GM23338 (cell line): ENCODE measurements at regions not wholly inside any gene's neighbourhood (a gene's known extent, or its start where the extent isn't known, plus 50 kb on each side); places are given as distances from the start of the nearest gene placed in this dataset.

Source experiments
- ATAC-seq: fragments of 200-7000 bp; cut with Tn5 transposase; 3 replicates; pipeline ENCODE4 v1.9.1; 2020
- DNase-seq: peaks from one replicate; pipeline ENCODE4 v3.0.0-alpha.2; 2015; ENCODE audit warnings: low spot score
- H2AFZ ChIP-seq: fragments of 200-600 bp; sonication (generic); 2 replicates; pipeline ENCODE4 v1.8.0; 2016; ENCODE audit warnings: antibody characterized with exemption, mild to moderate bottlenecking, moderate library complexity
- H3F3A ChIP-seq: fragments of 200-600 bp; sonication (generic); replicated peaks from 2 replicates; pipeline ENCODE4 v1.8.0; 2017; ENCODE audit warnings: antibody characterized with exemption, mixed run types, low read depth
- H3K27ac ChIP-seq: fragments of 200-600 bp; sonication (generic); 2 replicates; pipeline ENCODE4 v1.6.1; 2016; ENCODE audit warnings: low read depth
- H3K27me3 ChIP-seq: fragments of 200-600 bp; sonication (generic); 2 replicates; pipeline ENCODE4 v1.8.0; 2016; ENCODE audit warnings: mild to moderate bottlenecking, mixed run types, moderate library complexity; ENCODE audit not compliant: insufficient read depth
- H3K36me3 ChIP-seq: fragments of 200-600 bp; sonication (generic); 2 replicates; pipeline ENCODE4 v1.8.0; 2016; ENCODE audit warnings: mild to moderate bottlenecking; ENCODE audit not compliant: insufficient read depth
- H3K4me1 ChIP-seq: fragments of 200-600 bp; sonication (generic); 2 replicates; pipeline ENCODE4 v1.8.0; 2016; ENCODE audit warnings: mild to moderate bottlenecking, moderate library complexity; ENCODE audit not compliant: insufficient read depth
- H3K4me2 ChIP-seq: fragments of 200-600 bp; sonication (generic); 2 replicates; pipeline ENCODE4 v1.7.1; 2017; ENCODE audit warnings: mixed run types
- H3K4me3 ChIP-seq: fragments of 200-600 bp; sonication (generic); 2 replicates; pipeline ENCODE4 v1.6.1; 2016; ENCODE audit warnings: mixed run types
- H3K79me2 ChIP-seq: fragments of 200-600 bp; sonication (generic); replicated peaks from 2 replicates; pipeline ENCODE4 v1.8.0; 2017; ENCODE audit warnings: mild to moderate bottlenecking; ENCODE audit not compliant: insufficient read depth
- H3K9me2 ChIP-seq: fragments of 200-600 bp; sonication (generic); 2 replicates; pipeline ENCODE4 v1.8.0; 2017; ENCODE audit not compliant: insufficient read depth
- H4K20me1 ChIP-seq: fragments of 200-600 bp; sonication (generic); replicated peaks from 2 replicates; pipeline ENCODE4 v1.8.0; 2017; ENCODE audit warnings: mild to moderate bottlenecking; ENCODE audit not compliant: insufficient read depth
- H3K27ac Mint-ChIP-seq: 2 replicates; pipeline ENCODE4 v1.8.0; 2020; ENCODE audit warnings: inconsistent platforms, mild to moderate bottlenecking, moderate library complexity, mixed read lengths
- H3K27me3 Mint-ChIP-seq: 3 replicates; pipeline ENCODE4 v1.8.0; 2022; ENCODE audit warnings: low read depth, mild to moderate bottlenecking, moderate library complexity, mixed read lengths, inconsistent platforms; ENCODE audit not compliant: insufficient read depth, poor library complexity
- H3K36me3 Mint-ChIP-seq: 3 replicates; pipeline ENCODE4 v1.8.0; 2021; ENCODE audit warnings: low read depth, mild to moderate bottlenecking, inconsistent platforms, moderate library complexity, mixed read lengths
- H3K4me1 Mint-ChIP-seq: 3 replicates; pipeline ENCODE4 v1.8.0; 2020; ENCODE audit warnings: mild to moderate bottlenecking, inconsistent platforms, mixed read lengths
- H3K4me3 Mint-ChIP-seq: 3 replicates; pipeline ENCODE4 v1.8.0; 2021; ENCODE audit warnings: moderate library complexity, mild to moderate bottlenecking, inconsistent platforms, mixed read lengths
- H3K9me3 Mint-ChIP-seq: 3 replicates; pipeline ENCODE4 v1.8.0; 2020; ENCODE audit warnings: moderate library complexity, mild to moderate bottlenecking, inconsistent platforms, mixed read lengths
- CREB1 ChIP-seq: fragments of 250-450 bp; sonication (Bioruptor Pico); IDR thresholded peaks from 2 replicates; pipeline ENCODE4 v1.5.0; 2020; ENCODE audit warnings: low read depth, mild to moderate bottlenecking, moderate library complexity
- CTCF ChIP-seq, 2 experiments: fragments of 200-600 bp in 1 of 2; sonication (generic) in 1 of 2; conservative IDR thresholded peaks; 2 replicates each; pipeline versions ENCODE4 v1.5.1 to v1.6.1; 2016 to 2017; ENCODE audit warnings: antibody characterized with exemption in 2 of 2, low read depth in 2 of 2, mild to moderate bottlenecking in 2 of 2, moderate library complexity in 1 of 2
- EZH2 ChIP-seq: fragments of 200-600 bp; sonication (generic); IDR thresholded peaks from one replicate; pipeline ENCODE4 v1.8.0; 2017; ENCODE audit warnings: antibody characterized with exemption, mild to moderate bottlenecking, low read depth; ENCODE audit not compliant: unreplicated experiment
- EZH2phosphoT487 ChIP-seq: fragments of 200-600 bp; sonication (generic); IDR thresholded peaks from one replicate; pipeline ENCODE4 v1.8.1; 2018; ENCODE audit warnings: antibody characterized with exemption; ENCODE audit not compliant: unreplicated experiment
- JUNB ChIP-seq: IDR thresholded peaks from one replicate; pipeline ENCODE4 v1.6.1; 2016; ENCODE audit warnings: antibody characterized with exemption; ENCODE audit not compliant: unreplicated experiment
- NANOG ChIP-seq: IDR thresholded peaks from 2 replicates; pipeline ENCODE4 v1.6.1; 2016; ENCODE audit warnings: antibody characterized with exemption, borderline replicate concordance
- POLR2AphosphoS5 ChIP-seq: IDR thresholded peaks from 2 replicates; pipeline ENCODE4 v1.6.1; 2016; ENCODE audit warnings: antibody characterized with exemption, low read depth
- REST ChIP-seq: IDR thresholded peaks from one replicate; pipeline ENCODE4 v1.6.1; 2018; ENCODE audit warnings: antibody characterized with exemption; ENCODE audit not compliant: unreplicated experiment
- STAT1 ChIP-seq: IDR thresholded peaks from one replicate; pipeline ENCODE4 v1.6.1; 2016; ENCODE audit warnings: antibody characterized with exemption; ENCODE audit not compliant: unreplicated experiment
- ZNF114 ChIP-seq: fragments of 250-450 bp; sonication (Bioruptor Pico); IDR thresholded peaks from 2 replicates; pipeline ENCODE4 v1.5.0; 2020; ENCODE audit warnings: mild to moderate bottlenecking, moderate library complexity
- ZNF331 ChIP-seq: fragments of 250-450 bp; sonication (Bioruptor Pico); IDR thresholded peaks from 2 replicates; pipeline ENCODE4 v1.5.0; 2020; ENCODE audit warnings: low read depth, mild to moderate bottlenecking, moderate library complexity
- TF ChIP-seq, protein P1 (sequence below): IDR thresholded peaks from 2 replicates; pipeline ENCODE4 v1.6.1; 2016; ENCODE audit warnings: antibody characterized with exemption
- TF ChIP-seq, protein P2 (sequence below): fragments of 250-450 bp; sonication (Bioruptor Pico); IDR thresholded peaks from 2 replicates; pipeline ENCODE4 v1.5.0; 2020; ENCODE audit warnings: mild to moderate bottlenecking, moderate library complexity

DNA sequence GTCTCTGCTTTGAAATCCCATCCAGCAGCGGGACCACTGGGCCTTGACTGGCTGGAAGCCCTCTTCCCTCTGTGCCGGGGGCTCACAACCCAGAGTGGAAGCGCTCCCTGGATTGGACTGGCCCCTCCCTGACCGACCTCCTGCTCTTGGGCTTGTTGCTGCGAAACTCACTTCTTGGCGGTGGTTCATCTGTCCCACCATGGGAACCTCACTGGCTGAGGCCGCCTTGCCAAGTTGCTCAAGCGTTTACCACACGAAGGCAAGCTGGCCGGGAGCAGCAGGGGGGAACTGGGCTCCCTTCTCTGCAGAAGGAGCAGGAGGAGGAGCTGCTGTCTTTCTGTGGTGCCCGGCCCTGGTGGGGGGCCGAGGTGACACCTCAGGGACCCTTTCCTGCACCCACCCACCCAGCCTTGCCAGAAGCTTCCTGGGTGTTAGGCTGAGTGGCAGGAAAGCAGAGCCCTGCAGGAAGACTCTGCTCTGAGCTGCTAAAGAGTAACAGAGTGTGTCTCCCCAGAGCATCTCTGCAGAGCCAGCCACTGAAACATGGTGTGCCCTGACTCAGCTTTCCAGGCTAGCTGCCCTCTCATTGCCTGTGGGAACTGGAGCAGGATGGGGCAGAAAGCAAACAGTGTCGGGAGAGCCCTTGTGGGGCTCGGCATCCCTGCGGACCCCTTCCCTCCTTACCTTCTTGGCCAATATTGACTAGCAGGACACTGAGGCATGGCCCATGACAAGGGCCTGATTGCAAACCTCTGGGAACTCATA is 88.5 kb upstream of the ALX4 start:
- no peaks in the 10 kb centered on the region for H3K4me1 ChIP-seq
- H3F3A ChIP-seq: no peaks in the 10 kb centered on the region
- H2AFZ ChIP-seq: 0 out of 2 replicates have a peak overlapping the region, but pooled peaks have one; percentile 32
- H3K4me1 Mint-ChIP-seq: peaks cover 9% of the 10 kb centered on the region
- no peak overlapping the region for H3K27ac ChIP-seq
- H3K79me2 ChIP-seq: no peaks in the 10 kb centered on the region
- no peaks in the 10 kb centered on the region for H4K20me1 ChIP-seq
- no peak overlapping the region for H3K4me2 ChIP-seq
- ATAC-seq: peak; percentile 29; the same call in 2 of the 3 replicates
- no peak overlapping the region for H3K4me3 Mint-ChIP-seq
- H3K27me3 ChIP-seq: no peaks in the 10 kb centered on the region
- H3K9me3 Mint-ChIP-seq: no peaks in the 10 kb centered on the region
- no peaks in the 10 kb centered on the region for H3K36me3 ChIP-seq
- no peak for DNase-seq
- H3K36me3 Mint-ChIP-seq: no peaks in the 10 kb centered on the region
- H3K27me3 Mint-ChIP-seq: peaks cover 10% of the 10 kb centered on the region
- TF ChIP-seq JUNB: no peak
- no peak for TF ChIP-seq ZNF331 (CRISPR knock-in tag)
- no peak for TF ChIP-seq EZH2
- no peak for TF ChIP-seq CTCF (conservative IDR thresholded peaks at IDR 0.05; ENCODE audit: low read depth in 2 of 2)
- no peak for TF ChIP-seq EZH2phosphoT487
- no peak for TF ChIP-seq CREB1 (CRISPR knock-in tag)
- TF ChIP-seq, protein P1, sequence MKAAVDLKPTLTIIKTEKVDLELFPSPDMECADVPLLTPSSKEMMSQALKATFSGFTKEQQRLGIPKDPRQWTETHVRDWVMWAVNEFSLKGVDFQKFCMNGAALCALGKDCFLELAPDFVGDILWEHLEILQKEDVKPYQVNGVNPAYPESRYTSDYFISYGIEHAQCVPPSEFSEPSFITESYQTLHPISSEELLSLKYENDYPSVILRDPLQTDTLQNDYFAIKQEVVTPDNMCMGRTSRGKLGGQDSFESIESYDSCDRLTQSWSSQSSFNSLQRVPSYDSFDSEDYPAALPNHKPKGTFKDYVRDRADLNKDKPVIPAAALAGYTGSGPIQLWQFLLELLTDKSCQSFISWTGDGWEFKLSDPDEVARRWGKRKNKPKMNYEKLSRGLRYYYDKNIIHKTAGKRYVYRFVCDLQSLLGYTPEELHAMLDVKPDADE: no peak
- no peak for TF ChIP-seq POLR2AphosphoS5
- no peak for TF ChIP-seq REST
- no peak for TF ChIP-seq NANOG
- TF ChIP-seq, protein P2, sequence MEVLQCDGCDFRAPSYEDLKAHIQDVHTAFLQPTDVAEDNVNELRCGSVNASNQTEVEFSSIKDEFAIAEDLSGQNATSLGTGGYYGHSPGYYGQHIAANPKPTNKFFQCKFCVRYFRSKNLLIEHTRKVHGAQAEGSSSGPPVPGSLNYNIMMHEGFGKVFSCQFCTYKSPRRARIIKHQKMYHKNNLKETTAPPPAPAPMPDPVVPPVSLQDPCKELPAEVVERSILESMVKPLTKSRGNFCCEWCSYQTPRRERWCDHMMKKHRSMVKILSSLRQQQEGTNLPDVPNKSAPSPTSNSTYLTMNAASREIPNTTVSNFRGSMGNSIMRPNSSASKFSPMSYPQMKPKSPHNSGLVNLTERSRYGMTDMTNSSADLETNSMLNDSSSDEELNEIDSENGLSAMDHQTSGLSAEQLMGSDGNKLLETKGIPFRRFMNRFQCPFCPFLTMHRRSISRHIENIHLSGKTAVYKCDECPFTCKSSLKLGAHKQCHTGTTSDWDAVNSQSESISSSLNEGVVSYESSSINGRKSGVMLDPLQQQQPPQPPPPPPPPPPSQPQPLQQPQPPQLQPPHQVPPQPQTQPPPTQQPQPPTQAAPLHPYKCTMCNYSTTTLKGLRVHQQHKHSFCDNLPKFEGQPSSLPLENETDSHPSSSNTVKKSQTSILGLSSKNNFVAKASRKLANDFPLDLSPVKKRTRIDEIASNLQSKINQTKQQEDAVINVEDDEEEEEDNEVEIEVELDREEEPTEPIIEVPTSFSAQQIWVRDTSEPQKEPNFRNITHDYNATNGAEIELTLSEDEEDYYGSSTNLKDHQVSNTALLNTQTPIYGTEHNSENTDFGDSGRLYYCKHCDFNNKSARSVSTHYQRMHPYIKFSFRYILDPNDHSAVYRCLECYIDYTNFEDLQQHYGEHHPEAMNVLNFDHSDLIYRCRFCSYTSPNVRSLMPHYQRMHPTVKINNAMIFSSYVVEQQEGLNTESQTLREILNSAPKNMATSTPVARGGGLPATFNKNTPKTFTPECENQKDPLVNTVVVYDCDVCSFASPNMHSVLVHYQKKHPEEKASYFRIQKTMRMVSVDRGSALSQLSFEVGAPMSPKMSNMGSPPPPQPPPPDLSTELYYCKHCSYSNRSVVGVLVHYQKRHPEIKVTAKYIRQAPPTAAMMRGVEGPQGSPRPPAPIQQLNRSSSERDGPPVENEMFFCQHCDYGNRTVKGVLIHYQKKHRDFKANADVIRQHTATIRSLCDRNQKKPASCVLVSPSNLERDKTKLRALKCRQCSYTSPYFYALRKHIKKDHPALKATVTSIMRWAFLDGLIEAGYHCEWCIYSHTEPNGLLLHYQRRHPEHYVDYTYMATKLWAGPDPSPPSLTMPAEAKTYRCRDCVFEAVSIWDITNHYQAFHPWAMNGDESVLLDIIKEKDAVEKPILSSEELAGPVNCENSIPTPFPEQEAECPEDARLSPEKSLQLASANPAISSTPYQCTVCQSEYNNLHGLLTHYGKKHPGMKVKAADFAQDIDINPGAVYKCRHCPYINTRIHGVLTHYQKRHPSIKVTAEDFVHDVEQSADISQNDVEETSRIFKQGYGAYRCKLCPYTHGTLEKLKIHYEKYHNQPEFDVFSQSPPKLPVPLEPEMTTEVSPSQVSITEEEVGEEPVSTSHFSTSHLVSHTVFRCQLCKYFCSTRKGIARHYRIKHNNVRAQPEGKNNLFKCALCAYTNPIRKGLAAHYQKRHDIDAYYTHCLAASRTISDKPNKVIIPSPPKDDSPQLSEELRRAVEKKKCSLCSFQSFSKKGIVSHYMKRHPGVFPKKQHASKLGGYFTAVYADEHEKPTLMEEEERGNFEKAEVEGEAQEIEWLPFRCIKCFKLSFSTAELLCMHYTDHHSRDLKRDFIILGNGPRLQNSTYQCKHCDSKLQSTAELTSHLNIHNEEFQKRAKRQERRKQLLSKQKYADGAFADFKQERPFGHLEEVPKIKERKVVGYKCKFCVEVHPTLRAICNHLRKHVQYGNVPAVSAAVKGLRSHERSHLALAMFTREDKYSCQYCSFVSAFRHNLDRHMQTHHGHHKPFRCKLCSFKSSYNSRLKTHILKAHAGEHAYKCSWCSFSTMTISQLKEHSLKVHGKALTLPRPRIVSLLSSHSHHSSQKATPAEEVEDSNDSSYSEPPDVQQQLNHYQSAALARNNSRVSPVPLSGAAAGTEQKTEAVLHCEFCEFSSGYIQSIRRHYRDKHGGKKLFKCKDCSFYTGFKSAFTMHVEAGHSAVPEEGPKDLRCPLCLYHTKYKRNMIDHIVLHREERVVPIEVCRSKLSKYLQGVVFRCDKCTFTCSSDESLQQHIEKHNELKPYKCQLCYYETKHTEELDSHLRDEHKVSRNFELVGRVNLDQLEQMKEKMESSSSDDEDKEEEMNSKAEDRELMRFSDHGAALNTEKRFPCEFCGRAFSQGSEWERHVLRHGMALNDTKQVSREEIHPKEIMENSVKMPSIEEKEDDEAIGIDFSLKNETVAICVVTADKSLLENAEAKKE (CRISPR knock-in tag): no peak
- TF ChIP-seq ZNF114 (CRISPR knock-in tag): no peak
- no peak for TF ChIP-seq STAT1
- H3K4me3 ChIP-seq: no peak overlapping the region
- no peak overlapping the region for H3K27ac Mint-ChIP-seq
- H3K9me2 ChIP-seq: 0 out of 2 replicates have a peak, but pooled peaks cover 7% of the 10 kb centered on the region
